GM12878 (cell line): ENCODE measurements at regions not wholly inside any gene's neighbourhood (a gene's known extent, or its start where the extent isn't known, plus 50 kb on each side); places are given as distances from the start of the nearest gene placed in this dataset.

Experiments used
- CBX5 ChIP-seq: sonication (generic); IDR thresholded peaks from 2 replicates; pipeline ENCODE4 v1.6.1; 2016; ENCODE audit warnings: low read depth, moderate library complexity, mild to moderate bottlenecking, inconsistent platforms
- EP300 ChIP-seq, 2 experiments: fragments of 150-350 bp in 1 of 2; IDR thresholded peaks; 2 replicates each; pipeline ENCODE4 v1.6.1; 2011 to 2012; ENCODE audit warnings: low read depth in 2 of 2, low read length in 2 of 2, borderline replicate concordance in 1 of 2, improper control_type of control experiment in 1 of 2, inconsistent platforms in 1 of 2; ENCODE audit not compliant: control insufficient read depth in 1 of 2
- NR2F1 ChIP-seq: fragments of 450-650 bp; conservative IDR thresholded peaks from 2 replicates; pipeline ENCODE4 v1.6.1; 2017; ENCODE audit warnings: mild to moderate bottlenecking
- PAX5 ChIP-seq: IDR thresholded peaks from 2 replicates; pipeline ENCODE4 v1.6.1; 2011; ENCODE audit warnings: low read depth, low read length, borderline replicate concordance
- POLR2A ChIP-seq: IDR thresholded peaks from 2 replicates; pipeline ENCODE4 v1.6.1; 2011; ENCODE audit warnings: low read depth, mild to moderate bottlenecking, low read length
- POLR2AphosphoS5 ChIP-seq: IDR thresholded peaks from 2 replicates; pipeline ENCODE4 v1.6.1; 2011; ENCODE audit warnings: mild to moderate bottlenecking, low read length, inconsistent platforms
- RELA ChIP-seq: fragments of 450-650 bp; IDR thresholded peaks from 2 replicates; pipeline ENCODE4 v1.8.0; 2014; ENCODE audit warnings: borderline replicate concordance; ENCODE audit not compliant: partially characterized antibody
- SMC3 ChIP-seq: IDR thresholded peaks from 2 replicates; pipeline ENCODE4 v1.6.1; 2011; ENCODE audit warnings: low read length, improper control_type of control experiment, borderline replicate concordance
- ZNF24 ChIP-seq: fragments of 450-650 bp; IDR thresholded peaks from 2 replicates; pipeline ENCODE4 v1.6.1; 2017; ENCODE audit warnings: antibody characterized with exemption, mild to moderate bottlenecking
- TF ChIP-seq, protein P1 (sequence below), 3 experiments: IDR thresholded peaks in 2 of 3; conservative IDR thresholded peaks in 1 of 3; 2 replicates each; pipeline ENCODE4 v1.5.1; 2011; ENCODE audit warnings: low read depth in 3 of 3, low read length in 3 of 3, mild to moderate bottlenecking in 3 of 3, control low read depth in 2 of 3, moderate library complexity in 2 of 3, inconsistent platforms in 1 of 3, mixed read lengths in 1 of 3; ENCODE audit not compliant: control insufficient read depth in 2 of 3, insufficient read depth in 1 of 3; ENCODE audit errors: extremely low read depth in 1 of 3
- TF ChIP-seq, protein P2 (sequence below): IDR thresholded peaks from 2 replicates; pipeline ENCODE4 v1.6.1; 2011; ENCODE audit warnings: low read depth, low read length, improper control_type of control experiment, borderline replicate concordance
- TF ChIP-seq, protein P3 (sequence below): IDR thresholded peaks from 2 replicates; pipeline ENCODE4 v1.6.1; 2012; ENCODE audit warnings: mild to moderate bottlenecking, low read depth, low read length

DNA sequence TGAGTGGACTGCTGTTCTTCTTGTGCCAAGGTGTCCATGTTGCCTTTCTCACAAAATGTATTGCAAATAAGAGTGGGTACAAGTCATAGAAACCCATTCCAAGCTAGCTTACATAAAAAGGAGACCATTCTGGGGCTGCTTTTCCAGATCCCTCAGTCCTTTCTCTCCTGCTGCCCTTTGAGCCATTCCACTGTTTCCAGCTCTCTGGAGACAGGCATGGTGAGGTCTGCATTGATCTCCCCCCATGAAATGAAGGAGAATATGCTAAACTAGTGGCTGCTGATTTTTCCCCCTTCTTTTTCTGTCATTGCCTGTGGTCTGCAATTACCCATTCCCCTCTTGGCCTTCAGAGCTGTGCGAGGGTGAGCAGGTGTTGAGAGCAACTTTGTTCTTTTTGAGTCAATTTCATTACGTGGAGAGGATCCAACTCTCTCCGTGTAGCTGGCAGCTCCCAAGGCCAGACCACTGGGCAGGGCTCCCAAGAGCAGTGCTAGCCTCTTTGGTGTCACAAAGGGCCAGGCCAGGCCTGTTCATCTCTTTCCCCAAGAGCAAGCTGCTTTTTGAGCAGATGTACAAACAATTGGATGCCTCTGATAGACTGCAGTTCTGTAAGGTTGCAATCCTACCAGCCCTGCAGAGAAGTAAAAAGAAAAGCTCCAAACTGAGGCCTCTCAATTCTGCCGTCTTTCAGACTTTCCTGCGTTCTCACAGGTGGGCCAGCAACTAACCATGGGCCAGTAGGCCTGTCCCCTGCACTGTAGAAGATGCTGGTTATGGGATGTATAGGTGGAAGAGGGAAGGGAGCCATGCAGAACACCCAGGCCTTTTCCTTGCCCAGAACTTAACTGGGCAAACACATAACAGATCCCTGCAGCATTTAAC lies 96.1 kb upstream of the ARMC2 start:
- TF ChIP-seq, protein P1, sequence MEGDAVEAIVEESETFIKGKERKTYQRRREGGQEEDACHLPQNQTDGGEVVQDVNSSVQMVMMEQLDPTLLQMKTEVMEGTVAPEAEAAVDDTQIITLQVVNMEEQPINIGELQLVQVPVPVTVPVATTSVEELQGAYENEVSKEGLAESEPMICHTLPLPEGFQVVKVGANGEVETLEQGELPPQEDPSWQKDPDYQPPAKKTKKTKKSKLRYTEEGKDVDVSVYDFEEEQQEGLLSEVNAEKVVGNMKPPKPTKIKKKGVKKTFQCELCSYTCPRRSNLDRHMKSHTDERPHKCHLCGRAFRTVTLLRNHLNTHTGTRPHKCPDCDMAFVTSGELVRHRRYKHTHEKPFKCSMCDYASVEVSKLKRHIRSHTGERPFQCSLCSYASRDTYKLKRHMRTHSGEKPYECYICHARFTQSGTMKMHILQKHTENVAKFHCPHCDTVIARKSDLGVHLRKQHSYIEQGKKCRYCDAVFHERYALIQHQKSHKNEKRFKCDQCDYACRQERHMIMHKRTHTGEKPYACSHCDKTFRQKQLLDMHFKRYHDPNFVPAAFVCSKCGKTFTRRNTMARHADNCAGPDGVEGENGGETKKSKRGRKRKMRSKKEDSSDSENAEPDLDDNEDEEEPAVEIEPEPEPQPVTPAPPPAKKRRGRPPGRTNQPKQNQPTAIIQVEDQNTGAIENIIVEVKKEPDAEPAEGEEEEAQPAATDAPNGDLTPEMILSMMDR (IDR thresholded peaks at IDR 0.05 in 2 of 3, conservative IDR thresholded peaks at IDR 0.05 in 1 of 3; ENCODE audit: control insufficient read depth in 2 of 3, extremely low read depth in 1 of 3, insufficient read depth in 1 of 3, low read depth in 3 of 3, low read length in 3 of 3) = no peak
- TF ChIP-seq ZNF24 (no peak), PAX5 (no peak), SMC3 (no peak), NR2F1 (no peak), RELA (no peak), POLR2AphosphoS5 (no peak), POLR2A (no peak), CBX5 (no peak), EP300 (IDR thresholded peaks at IDR 0.05; ENCODE audit: borderline replicate concordance in 1 of 2, control insufficient read depth in 1 of 2, low read depth in 2 of 2, low read length in 2 of 2) (no peak)
- TF ChIP-seq, protein P2, sequence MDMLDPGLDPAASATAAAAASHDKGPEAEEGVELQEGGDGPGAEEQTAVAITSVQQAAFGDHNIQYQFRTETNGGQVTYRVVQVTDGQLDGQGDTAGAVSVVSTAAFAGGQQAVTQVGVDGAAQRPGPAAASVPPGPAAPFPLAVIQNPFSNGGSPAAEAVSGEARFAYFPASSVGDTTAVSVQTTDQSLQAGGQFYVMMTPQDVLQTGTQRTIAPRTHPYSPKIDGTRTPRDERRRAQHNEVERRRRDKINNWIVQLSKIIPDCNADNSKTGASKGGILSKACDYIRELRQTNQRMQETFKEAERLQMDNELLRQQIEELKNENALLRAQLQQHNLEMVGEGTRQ = no peak
- TF ChIP-seq, protein P3, sequence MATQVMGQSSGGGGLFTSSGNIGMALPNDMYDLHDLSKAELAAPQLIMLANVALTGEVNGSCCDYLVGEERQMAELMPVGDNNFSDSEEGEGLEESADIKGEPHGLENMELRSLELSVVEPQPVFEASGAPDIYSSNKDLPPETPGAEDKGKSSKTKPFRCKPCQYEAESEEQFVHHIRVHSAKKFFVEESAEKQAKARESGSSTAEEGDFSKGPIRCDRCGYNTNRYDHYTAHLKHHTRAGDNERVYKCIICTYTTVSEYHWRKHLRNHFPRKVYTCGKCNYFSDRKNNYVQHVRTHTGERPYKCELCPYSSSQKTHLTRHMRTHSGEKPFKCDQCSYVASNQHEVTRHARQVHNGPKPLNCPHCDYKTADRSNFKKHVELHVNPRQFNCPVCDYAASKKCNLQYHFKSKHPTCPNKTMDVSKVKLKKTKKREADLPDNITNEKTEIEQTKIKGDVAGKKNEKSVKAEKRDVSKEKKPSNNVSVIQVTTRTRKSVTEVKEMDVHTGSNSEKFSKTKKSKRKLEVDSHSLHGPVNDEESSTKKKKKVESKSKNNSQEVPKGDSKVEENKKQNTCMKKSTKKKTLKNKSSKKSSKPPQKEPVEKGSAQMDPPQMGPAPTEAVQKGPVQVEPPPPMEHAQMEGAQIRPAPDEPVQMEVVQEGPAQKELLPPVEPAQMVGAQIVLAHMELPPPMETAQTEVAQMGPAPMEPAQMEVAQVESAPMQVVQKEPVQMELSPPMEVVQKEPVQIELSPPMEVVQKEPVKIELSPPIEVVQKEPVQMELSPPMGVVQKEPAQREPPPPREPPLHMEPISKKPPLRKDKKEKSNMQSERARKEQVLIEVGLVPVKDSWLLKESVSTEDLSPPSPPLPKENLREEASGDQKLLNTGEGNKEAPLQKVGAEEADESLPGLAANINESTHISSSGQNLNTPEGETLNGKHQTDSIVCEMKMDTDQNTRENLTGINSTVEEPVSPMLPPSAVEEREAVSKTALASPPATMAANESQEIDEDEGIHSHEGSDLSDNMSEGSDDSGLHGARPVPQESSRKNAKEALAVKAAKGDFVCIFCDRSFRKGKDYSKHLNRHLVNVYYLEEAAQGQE = no peak
